ENCODE measurements at regions not wholly inside any gene's neighbourhood (a gene's known extent, or its start where the extent isn't known, plus 50 kb on each side); places are given as distances from the start of the nearest gene placed in this dataset.
"Not testable (repeated sequence)": the region's sequence is repeated elsewhere in the genome, so short reads cannot be mapped to it uniquely, and the experiment has no call there.

GRCh38 chr16:21358261-21358795 is 80.2 kb upstream of the CRYM start:
- not testable (repeated sequence) for DNase-seq (ENCODE audit: low spot score in 2 of 2); H3K4me3 Mint-ChIP-seq; H3K4me1 Mint-ChIP-seq; H3K9me3 Mint-ChIP-seq; H3K36me3 Mint-ChIP-seq (ENCODE audit: insufficient read depth)
- ATAC-seq (replicated peaks; ENCODE audit: extremely low read depth, poor library complexity, severe bottlenecking): peak; percentile 14
- H3K27me3 Mint-ChIP-seq: peaks cover 32% of the 10 kb centered on the region
- peak overlapping the region; percentile 62 for H3K27ac Mint-ChIP-seq (ENCODE audit: low read depth)

DNA sequence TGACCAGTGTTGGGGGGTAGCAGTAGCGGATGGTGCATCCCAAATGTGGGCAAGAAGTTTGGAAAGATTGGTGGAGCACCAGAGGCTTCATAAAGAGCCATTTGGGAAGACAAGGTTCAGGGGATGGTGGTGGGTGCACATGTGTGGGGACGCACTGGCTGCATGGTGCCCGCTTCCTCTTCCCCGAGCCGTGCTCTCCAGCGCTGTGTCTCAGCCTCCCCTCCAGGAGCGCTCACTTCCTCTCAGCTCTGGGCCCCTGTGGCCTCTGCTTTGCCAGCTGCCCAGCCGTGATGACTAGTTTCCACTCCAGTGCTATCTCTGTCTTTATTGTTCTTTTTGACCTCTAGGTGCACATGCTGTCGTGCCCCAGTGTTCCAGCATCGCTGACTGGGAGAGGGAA is 78.2 kb upstream of the CRYM start:
- H3K27me3 Mint-ChIP-seq: peaks cover 25% of the 10 kb centered on the region
- not testable (repeated sequence) for H3K9me3 Mint-ChIP-seq; H3K4me1 Mint-ChIP-seq; H3K36me3 Mint-ChIP-seq (ENCODE audit: insufficient read depth); DNase-seq (ENCODE audit: low spot score in 2 of 2); H3K4me3 Mint-ChIP-seq; H3K27ac Mint-ChIP-seq (ENCODE audit: low read depth)
- peak; percentile 38 for ATAC-seq (replicated peaks; ENCODE audit: extremely low read depth, poor library complexity, severe bottlenecking)

DNA sequence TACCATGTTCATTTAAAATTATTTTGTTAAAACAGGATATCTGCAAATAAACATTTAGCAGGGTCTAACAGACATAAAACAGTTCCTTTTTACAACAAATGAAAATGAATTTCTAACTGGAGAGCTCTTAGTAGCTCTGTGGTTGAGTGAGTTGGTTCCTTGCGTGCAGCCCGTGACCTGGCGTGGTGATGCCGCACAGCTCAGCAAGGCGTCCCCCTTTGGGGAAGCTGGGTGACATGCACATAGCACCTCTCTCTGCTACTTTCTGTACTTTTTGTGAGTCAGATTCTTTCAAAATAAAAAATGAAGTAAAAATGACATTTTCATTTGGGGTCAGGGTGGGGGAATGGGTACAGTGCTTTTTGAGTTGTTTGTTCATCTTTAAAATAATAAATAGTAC is 73.3 kb upstream of the CRYM start:
- not testable (repeated sequence) for H3K36me3 Mint-ChIP-seq (ENCODE audit: insufficient read depth); H3K4me3 Mint-ChIP-seq; H3K27ac Mint-ChIP-seq (ENCODE audit: low read depth); H3K4me1 Mint-ChIP-seq; H3K9me3 Mint-ChIP-seq; ATAC-seq (replicated peaks; ENCODE audit: extremely low read depth, poor library complexity, severe bottlenecking); DNase-seq (ENCODE audit: low spot score in 2 of 2)
- peaks cover 42% of the 10 kb centered on the region for H3K27me3 Mint-ChIP-seq

GRCh38 chr16:21350851-21351250 is 72.8 kb upstream of the CRYM start:
- H3K4me1 Mint-ChIP-seq; ATAC-seq (replicated peaks; ENCODE audit: extremely low read depth, poor library complexity, severe bottlenecking); H3K9me3 Mint-ChIP-seq; DNase-seq (ENCODE audit: low spot score in 2 of 2); H3K27ac Mint-ChIP-seq (ENCODE audit: low read depth); H3K4me3 Mint-ChIP-seq; H3K36me3 Mint-ChIP-seq (ENCODE audit: insufficient read depth): not testable (repeated sequence)
- peaks cover 36% of the 10 kb centered on the region for H3K27me3 Mint-ChIP-seq

GRCh38 chr16:21349336-21349735 is 71.2 kb upstream of the CRYM start:
- H3K4me1 Mint-ChIP-seq; DNase-seq (ENCODE audit: low spot score in 2 of 2); H3K9me3 Mint-ChIP-seq; H3K36me3 Mint-ChIP-seq (ENCODE audit: insufficient read depth); H3K27ac Mint-ChIP-seq (ENCODE audit: low read depth); H3K4me3 Mint-ChIP-seq; ATAC-seq (replicated peaks; ENCODE audit: extremely low read depth, poor library complexity, severe bottlenecking): not testable (repeated sequence)
- peaks cover 21% of the 10 kb centered on the region for H3K27me3 Mint-ChIP-seq

DNA sequence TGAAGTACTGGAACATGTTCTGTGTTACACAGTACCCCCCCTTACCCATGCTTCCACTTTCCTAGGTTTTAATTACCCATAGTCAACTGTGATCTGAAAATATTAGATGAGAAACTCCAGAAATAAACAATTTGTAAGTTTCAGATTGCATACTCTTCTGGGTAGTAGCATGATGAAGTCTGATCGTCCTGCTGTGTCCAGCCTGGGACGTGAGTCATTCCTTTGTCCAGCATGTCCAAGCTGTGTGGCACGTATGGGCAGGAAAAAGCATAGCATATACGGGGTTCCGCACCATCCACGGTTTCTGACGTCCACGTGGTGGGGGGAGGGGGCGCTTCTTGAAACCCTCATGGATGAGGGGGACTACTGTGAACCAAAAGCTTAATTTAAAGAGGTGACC is 70.7 kb upstream of the CRYM start:
- H3K27me3 Mint-ChIP-seq: peaks cover 18% of the 10 kb centered on the region
- not testable (repeated sequence) for ATAC-seq (replicated peaks; ENCODE audit: extremely low read depth, poor library complexity, severe bottlenecking); DNase-seq (ENCODE audit: low spot score in 2 of 2); H3K4me1 Mint-ChIP-seq; H3K27ac Mint-ChIP-seq (ENCODE audit: low read depth); H3K4me3 Mint-ChIP-seq; H3K9me3 Mint-ChIP-seq; H3K36me3 Mint-ChIP-seq (ENCODE audit: insufficient read depth)

GRCh38 chr16:21347538-21347937 is 69.4 kb upstream of the CRYM start:
- not testable (repeated sequence) for ATAC-seq (replicated peaks; ENCODE audit: extremely low read depth, poor library complexity, severe bottlenecking); H3K9me3 Mint-ChIP-seq; H3K27ac Mint-ChIP-seq (ENCODE audit: low read depth); DNase-seq (ENCODE audit: low spot score in 2 of 2); H3K4me3 Mint-ChIP-seq; H3K36me3 Mint-ChIP-seq (ENCODE audit: insufficient read depth); H3K4me1 Mint-ChIP-seq
- peaks cover 18% of the 10 kb centered on the region for H3K27me3 Mint-ChIP-seq

GRCh38 chr16:21346756-21347491 is 68.8 kb upstream of the CRYM start:
- not testable (repeated sequence) for DNase-seq (ENCODE audit: low spot score in 2 of 2); H3K9me3 Mint-ChIP-seq; ATAC-seq (replicated peaks; ENCODE audit: extremely low read depth, poor library complexity, severe bottlenecking); H3K4me3 Mint-ChIP-seq; H3K36me3 Mint-ChIP-seq (ENCODE audit: insufficient read depth); H3K4me1 Mint-ChIP-seq; H3K27ac Mint-ChIP-seq (ENCODE audit: low read depth)
- peaks cover 18% of the 10 kb centered on the region for H3K27me3 Mint-ChIP-seq

- not testable (repeated sequence) for H3K36me3 Mint-ChIP-seq (ENCODE audit: insufficient read depth); H3K27ac Mint-ChIP-seq (ENCODE audit: low read depth); ATAC-seq (replicated peaks; ENCODE audit: extremely low read depth, poor library complexity, severe bottlenecking); DNase-seq (ENCODE audit: low spot score in 2 of 2); H3K9me3 Mint-ChIP-seq; H3K4me1 Mint-ChIP-seq; H3K4me3 Mint-ChIP-seq
- peaks cover 12% of the 10 kb centered on the region for H3K27me3 Mint-ChIP-seq
Observed at GRCh38 chr16:21344361-21344912, 66.3 kb upstream of the CRYM start.

DNA sequence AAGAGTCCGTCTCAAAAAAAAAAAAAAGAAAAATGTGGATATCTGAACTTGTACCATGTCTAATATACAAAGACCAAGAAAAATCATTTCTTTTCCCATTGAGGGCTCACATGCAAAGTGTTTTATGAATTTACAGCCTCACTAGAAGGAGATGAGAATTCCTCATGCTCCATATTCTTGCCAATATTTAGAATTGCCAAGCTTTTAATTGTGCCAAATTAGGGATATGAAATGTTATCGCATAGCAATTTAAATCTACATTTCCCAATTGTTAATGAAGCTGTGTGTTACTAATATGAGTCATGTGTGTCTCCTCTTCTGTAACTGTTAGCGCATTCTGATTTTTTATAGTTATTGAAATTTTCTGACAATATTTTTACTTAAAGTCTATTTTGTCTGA is 63.0 kb upstream of the CRYM start:
- Mint-ChIP-seq H3K4me1 (no peaks in the 10 kb centered on the region), H3K9me3 (no peaks in the 10 kb centered on the region), H3K27ac (ENCODE audit: low read depth) (no peak overlapping the region), H3K36me3 (ENCODE audit: insufficient read depth) (no peaks in the 10 kb centered on the region), H3K27me3 (peaks cover 41% of the 10 kb centered on the region), H3K4me3 (no peak overlapping the region)
- no peak for DNase-seq (ENCODE audit: low spot score in 2 of 2)
- ATAC-seq (replicated peaks; ENCODE audit: extremely low read depth, poor library complexity, severe bottlenecking): no peak

DNA sequence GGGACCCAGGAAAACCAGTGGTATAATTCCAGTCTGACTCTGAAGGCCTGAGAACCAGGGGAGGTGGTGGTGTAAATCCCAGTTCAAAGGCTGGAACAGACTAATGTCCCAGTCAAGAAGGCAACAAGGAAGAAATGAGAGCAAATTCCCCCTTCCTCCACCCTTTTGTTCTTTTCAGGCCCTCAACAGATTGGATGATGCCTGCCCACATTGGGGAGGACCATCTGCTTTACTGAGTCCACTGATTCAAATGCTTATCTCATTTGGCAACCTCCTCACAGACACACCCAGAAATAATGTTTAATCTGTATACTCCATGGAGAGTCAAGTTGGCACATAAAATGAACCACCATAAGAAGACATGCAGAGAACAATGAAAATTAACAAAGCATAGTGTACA is 61.9 kb upstream of the CRYM start:
- H3K27ac Mint-ChIP-seq (ENCODE audit: low read depth): no peak overlapping the region
- no peaks in the 10 kb centered on the region for H3K9me3 Mint-ChIP-seq
- ATAC-seq (replicated peaks; ENCODE audit: extremely low read depth, poor library complexity, severe bottlenecking): no peak
- peaks cover 53% of the 10 kb centered on the region for H3K27me3 Mint-ChIP-seq
- H3K4me1 Mint-ChIP-seq: no peaks in the 10 kb centered on the region
- H3K4me3 Mint-ChIP-seq: no peak overlapping the region
- no peak for DNase-seq (ENCODE audit: low spot score in 2 of 2)
- H3K36me3 Mint-ChIP-seq (ENCODE audit: insufficient read depth): no peaks in the 10 kb centered on the region

- ATAC-seq (replicated peaks; ENCODE audit: extremely low read depth, poor library complexity, severe bottlenecking) (no peak), DNase-seq (ENCODE audit: low spot score in 2 of 2) (no peak)
- H3K4me3 Mint-ChIP-seq: no peak overlapping the region
- no peaks in the 10 kb centered on the region for H3K9me3 Mint-ChIP-seq
- peaks cover 59% of the 10 kb centered on the region for H3K27me3 Mint-ChIP-seq
- no peaks in the 10 kb centered on the region for H3K4me1 Mint-ChIP-seq
- no peak overlapping the region for H3K27ac Mint-ChIP-seq (ENCODE audit: low read depth)
- H3K36me3 Mint-ChIP-seq (ENCODE audit: insufficient read depth): no peaks in the 10 kb centered on the region
Observed at GRCh38 chr16:21339269-21339641, 61.2 kb upstream of the CRYM start.

GRCh38 chr16:21338537-21339268 is 60.6 kb upstream of the CRYM start:
- no peaks in the 10 kb centered on the region for H3K9me3 Mint-ChIP-seq
- no peak for DNase-seq (ENCODE audit: low spot score in 2 of 2)
- no peaks in the 10 kb centered on the region for H3K36me3 Mint-ChIP-seq (ENCODE audit: insufficient read depth)

More at GRCh38 chr16:21338537-21339268, 60.6 kb upstream of the CRYM start:
- Mint-ChIP-seq H3K4me1 (no peaks in the 10 kb centered on the region), H3K4me3 (no peak overlapping the region), H3K27ac (ENCODE audit: low read depth) (no peak overlapping the region), H3K27me3 (peaks cover 65% of the 10 kb centered on the region)
- ATAC-seq (replicated peaks; ENCODE audit: extremely low read depth, poor library complexity, severe bottlenecking): no peak
